Testis (tissue), 2 donors: ENCODE measurements at regions not wholly inside any gene's neighbourhood (a gene's known extent, or its start where the extent isn't known, plus 50 kb on each side); places are given as distances from the start of the nearest gene placed in this dataset.

Experiments
- POLR2A ChIP-seq: fragments of 450-650 bp; IDR thresholded peaks from one replicate; pipeline ENCODE4 v1.6.1; 2017; ENCODE audit warnings: antibody characterized with exemption, mild to moderate bottlenecking, moderate library complexity
- TF ChIP-seq, protein P1 (sequence below), 3 experiments: fragments of 450-650 bp in 2 of 3; fragments of 200-600 bp in 1 of 3; sonication (generic) in 1 of 3; IDR thresholded peaks; one replicate each; pipeline ENCODE4 v1.5.1; 2016 to 2019; ENCODE audit warnings: antibody characterized with exemption in 3 of 3, mild to moderate bottlenecking in 2 of 3, moderate library complexity in 1 of 3

GRCh38 chr2:198611201-198611600, 806.8 kb downstream of the PLCL1 start:
- no peak for TF ChIP-seq POLR2A
- TF ChIP-seq, protein P1, sequence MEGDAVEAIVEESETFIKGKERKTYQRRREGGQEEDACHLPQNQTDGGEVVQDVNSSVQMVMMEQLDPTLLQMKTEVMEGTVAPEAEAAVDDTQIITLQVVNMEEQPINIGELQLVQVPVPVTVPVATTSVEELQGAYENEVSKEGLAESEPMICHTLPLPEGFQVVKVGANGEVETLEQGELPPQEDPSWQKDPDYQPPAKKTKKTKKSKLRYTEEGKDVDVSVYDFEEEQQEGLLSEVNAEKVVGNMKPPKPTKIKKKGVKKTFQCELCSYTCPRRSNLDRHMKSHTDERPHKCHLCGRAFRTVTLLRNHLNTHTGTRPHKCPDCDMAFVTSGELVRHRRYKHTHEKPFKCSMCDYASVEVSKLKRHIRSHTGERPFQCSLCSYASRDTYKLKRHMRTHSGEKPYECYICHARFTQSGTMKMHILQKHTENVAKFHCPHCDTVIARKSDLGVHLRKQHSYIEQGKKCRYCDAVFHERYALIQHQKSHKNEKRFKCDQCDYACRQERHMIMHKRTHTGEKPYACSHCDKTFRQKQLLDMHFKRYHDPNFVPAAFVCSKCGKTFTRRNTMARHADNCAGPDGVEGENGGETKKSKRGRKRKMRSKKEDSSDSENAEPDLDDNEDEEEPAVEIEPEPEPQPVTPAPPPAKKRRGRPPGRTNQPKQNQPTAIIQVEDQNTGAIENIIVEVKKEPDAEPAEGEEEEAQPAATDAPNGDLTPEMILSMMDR (IDR thresholded peaks at IDR 0.05) = no peak
